ENCODE measurements at regions not wholly inside any gene's neighbourhood (a gene's known extent, or its start where the extent isn't known, plus 50 kb on each side); places are given as distances from the start of the nearest gene placed in this dataset.
"Not testable (repeated sequence)": the region's sequence is repeated elsewhere in the genome, so short reads cannot be mapped to it uniquely, and the experiment has no call there.

- in situ Hi-C loops (cut with HindIII; ENCODE audit: low sequenced_read_pairs): no loop called here
- TF ChIP-seq CTCF (IDR thresholded peaks at IDR 0.05; ENCODE audit: low read depth, low read length, missing control alignments): no peak
These were observed 569.8 kb downstream of the VGLL3 start for GRCh38 chr3:86420990-86421739.

GRCh38 chr3:86418861-86419260 lies 572.1 kb downstream of the VGLL3 start:
- no peak overlapping the region for H3K4me3 ChIP-seq (ENCODE audit: low read depth, low read length)
- no peak for TF ChIP-seq CTCF (IDR thresholded peaks at IDR 0.05; ENCODE audit: low read depth, low read length, missing control alignments)
- in situ Hi-C loops (cut with HindIII; ENCODE audit: low sequenced_read_pairs): no loop called here
- DNase-seq (ENCODE audit: low read depth): no peak

More at GRCh38 chr3:86420990-86421739, 569.8 kb downstream of the VGLL3 start:
- H3K4me3 ChIP-seq (ENCODE audit: low read depth, low read length): no peak overlapping the region
- no peak for DNase-seq (ENCODE audit: low read depth)

- H3K4me3 ChIP-seq (ENCODE audit: low read depth, low read length): no peak overlapping the region
- TF ChIP-seq CTCF (IDR thresholded peaks at IDR 0.05; ENCODE audit: low read depth, low read length, missing control alignments): no peak
- no peak for DNase-seq (ENCODE audit: low read depth)
- in situ Hi-C loops (cut with HindIII; ENCODE audit: low sequenced_read_pairs): no loop called here
These were observed 574.6 kb downstream of the VGLL3 start for GRCh38 chr3:86416334-86416733.

- H3K4me3 ChIP-seq (ENCODE audit: low read depth, low read length): no peak overlapping the region
- DNase-seq (ENCODE audit: low read depth): no peak
- in situ Hi-C loops (cut with HindIII; ENCODE audit: low sequenced_read_pairs): no loop called here
- TF ChIP-seq CTCF (IDR thresholded peaks at IDR 0.05; ENCODE audit: low read depth, low read length, missing control alignments): no peak
These were observed 577.3 kb downstream of the VGLL3 start for GRCh38 chr3:86413645-86414044.

- H3K4me3 ChIP-seq (ENCODE audit: low read depth, low read length): no peak overlapping the region
- in situ Hi-C loops (cut with HindIII; ENCODE audit: low sequenced_read_pairs): no loop called here
- no peak for TF ChIP-seq CTCF (IDR thresholded peaks at IDR 0.05; ENCODE audit: low read depth, low read length, missing control alignments)
- no peak for DNase-seq (ENCODE audit: low read depth)
These were observed 580.4 kb downstream of the VGLL3 start for GRCh38 chr3:86410587-86410986.

GRCh38 chr3:86389759-86390158 lies 601.2 kb downstream of the VGLL3 start:
- H3K4me3 ChIP-seq (ENCODE audit: low read depth, low read length); DNase-seq (ENCODE audit: low read depth); in situ Hi-C loops (cut with HindIII; ENCODE audit: low sequenced_read_pairs): not testable (repeated sequence)

GRCh38 chr3:86388820-86389219 lies 602.1 kb downstream of the VGLL3 start:
- TF ChIP-seq CTCF (IDR thresholded peaks at IDR 0.05; ENCODE audit: low read depth, low read length, missing control alignments): no peak

More at GRCh38 chr3:86388820-86389219, 602.1 kb downstream of the VGLL3 start:
- no peak overlapping the region for H3K4me3 ChIP-seq (ENCODE audit: low read depth, low read length)
- no peak for DNase-seq (ENCODE audit: low read depth)
- in situ Hi-C loops (cut with HindIII; ENCODE audit: low sequenced_read_pairs): no loop called here
